NCI-H748 treated with DMSO at 0.1 percent for 48 hours (cell line): ENCODE measurements at regions not wholly inside any gene's neighbourhood (a gene's known extent, or its start where the extent isn't known, plus 50 kb on each side); places are given as distances from the start of the nearest gene placed in this dataset.

Source experiments
- DNase-seq: peaks from one replicate; lab custom pipeline; 2025; lab: John Stamatoyannopoulos, UW

DNA sequence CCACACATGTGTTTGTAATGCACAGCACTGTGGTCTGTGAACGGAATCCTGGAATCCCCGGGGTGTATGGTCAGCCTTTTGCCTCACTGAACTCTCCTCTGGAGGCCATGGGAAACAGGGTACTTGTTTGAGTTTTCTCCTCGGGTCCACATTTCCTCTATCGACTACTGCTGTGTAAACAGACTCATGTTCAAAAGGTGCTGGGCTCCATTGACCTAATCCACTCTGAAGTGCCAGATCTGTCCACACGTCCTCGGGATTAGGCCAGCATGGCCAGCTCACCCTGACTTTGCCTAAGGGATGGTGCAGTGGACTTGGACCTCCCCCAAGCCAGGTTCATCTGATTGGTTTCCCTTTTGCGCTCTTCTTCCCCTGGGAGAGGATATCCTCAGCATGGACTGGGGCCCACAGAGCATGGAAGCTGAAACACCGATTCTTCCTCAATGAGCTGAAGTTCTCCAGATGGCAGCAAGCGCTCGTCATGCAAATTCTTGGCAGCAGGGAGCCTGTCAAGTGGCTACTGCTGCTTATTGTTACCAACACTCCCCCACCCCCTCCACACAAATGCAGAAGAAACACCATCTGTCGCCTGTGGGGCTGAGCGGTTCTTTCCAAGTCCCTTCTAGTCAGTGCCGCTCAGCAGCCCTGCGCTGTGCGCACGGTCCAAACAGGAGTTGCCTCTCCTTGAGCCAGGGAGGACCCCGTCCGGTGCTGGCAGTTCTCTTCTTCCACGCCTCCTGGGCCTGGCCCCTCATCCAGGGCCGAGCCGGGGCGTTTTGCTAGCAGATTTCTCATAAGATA is 292.6 kb upstream of the MARCKS start:
- peak; percentile 83 for DNase-seq

- DNase-seq, result no peak
Measured at GRCh38 chr6:113565306-113565705, 291.8 kb upstream of the MARCKS start.

GRCh38 chr6:113570161-113570560 is 287.0 kb upstream of the MARCKS start:
- DNase-seq, result no peak

- DNase-seq, result no peak
Measured at GRCh38 chr6:113570641-113571040, 286.5 kb upstream of the MARCKS start.

GRCh38 chr6:113574147-113574546 is 283.0 kb upstream of the MARCKS start:
- DNase-seq, result no peak

DNA sequence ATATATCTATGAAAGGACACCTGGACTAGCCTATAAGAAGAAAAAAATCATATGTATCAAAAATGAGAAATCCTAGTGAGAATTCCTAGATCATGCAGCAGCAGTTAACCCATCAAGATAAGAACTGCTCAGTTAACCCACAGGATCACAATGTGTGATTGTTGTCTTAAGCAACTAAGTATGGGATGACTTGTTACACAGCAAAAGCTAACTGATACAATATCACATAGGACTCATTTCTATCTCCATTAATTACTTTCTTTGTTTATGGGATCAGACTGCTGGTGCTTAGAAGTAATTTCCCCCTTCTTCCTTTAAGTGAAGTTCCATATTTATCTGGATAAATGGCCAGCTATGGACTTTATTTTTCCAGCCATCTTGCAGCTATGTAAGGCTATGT is 280.8 kb upstream of the MARCKS start:
- no peak for DNase-seq

GRCh38 chr6:113578691-113579090 is 278.5 kb upstream of the MARCKS start:
- no peak for DNase-seq

GRCh38 chr6:113584767-113585166 is 272.4 kb upstream of the MARCKS start:
- DNase-seq, result peak; percentile 93

DNA sequence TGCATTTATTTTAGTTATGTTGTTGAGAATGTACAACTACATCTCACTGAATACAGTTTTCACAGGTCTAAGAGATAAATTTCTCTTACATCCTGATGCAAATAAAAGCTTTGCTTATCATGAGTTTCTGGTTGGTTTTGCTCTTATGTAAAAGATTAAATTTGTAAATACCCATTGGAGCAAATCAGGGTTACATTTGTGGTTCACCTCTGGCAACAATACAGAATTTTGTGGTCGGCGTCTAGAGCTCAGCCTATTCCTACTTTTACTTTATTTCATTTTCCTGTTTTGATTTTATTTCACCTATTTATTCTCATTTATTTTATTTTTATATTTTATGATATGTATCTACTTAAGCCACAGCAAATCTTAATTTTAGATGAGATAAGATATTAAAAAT is 271.9 kb upstream of the MARCKS start:
- DNase-seq, result no peak

DNA sequence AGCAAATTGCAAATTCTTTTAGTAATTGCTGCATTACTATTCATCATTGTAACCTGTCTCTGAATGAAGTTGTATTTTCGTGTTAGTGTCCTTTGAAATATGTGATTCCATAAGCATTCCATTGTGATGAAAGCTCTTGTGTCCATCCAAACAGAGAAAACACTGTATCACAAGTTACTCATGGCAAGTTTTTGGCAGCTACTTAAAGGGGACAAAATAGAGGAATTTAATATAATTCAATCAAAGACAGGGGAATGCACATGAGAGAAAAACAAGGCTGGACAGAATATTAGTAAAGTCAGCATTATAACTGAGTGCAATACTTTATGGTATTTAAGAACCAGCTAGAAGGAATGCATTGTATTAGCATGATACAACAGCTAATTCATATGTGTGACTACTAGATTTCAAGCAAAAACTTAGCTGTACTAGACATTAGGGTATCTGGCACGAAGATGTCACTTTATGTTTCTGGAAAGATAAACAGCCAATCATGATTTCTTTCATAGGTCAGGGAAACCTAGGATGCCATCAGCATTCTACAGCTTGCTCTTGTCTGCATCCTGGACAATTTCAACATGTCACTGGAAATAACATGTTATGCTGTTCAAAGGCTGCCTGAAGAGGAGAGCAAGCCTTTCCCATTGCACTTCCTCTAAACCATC is 270.6 kb upstream of the MARCKS start:
- DNase-seq, result no peak

DNA sequence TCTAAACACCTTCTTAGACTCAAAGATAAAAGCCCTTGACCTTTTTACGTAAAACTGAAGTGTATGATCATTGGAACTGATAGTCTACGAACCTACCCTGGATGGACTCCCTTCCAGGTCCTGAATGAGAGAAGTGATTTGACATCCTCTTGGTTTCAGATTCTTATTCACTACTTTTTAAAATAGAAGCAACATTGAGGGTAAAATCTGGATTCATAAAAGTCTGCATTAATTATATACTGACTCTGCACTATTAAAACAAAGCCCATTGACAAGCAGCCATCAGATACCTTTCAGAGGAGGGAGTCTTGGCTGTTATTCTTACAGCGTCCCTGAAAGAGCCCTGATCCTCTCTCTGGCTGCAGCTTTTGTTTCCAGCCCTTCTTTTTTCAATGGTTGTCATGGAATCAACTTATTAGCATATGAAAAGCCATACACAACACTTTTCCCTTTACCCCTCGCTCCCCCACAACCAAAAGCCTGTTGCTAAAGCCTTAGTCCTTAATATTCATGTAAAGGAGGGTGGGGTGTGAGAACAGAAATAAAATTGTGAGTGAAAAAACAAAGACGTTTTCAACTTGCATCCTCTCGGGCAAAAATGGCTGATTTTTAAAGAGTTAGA is 270.0 kb upstream of the MARCKS start:
- peak; percentile 85 for DNase-seq

- DNase-seq, result no peak
Measured at GRCh38 chr6:113588646-113589045, 268.5 kb upstream of the MARCKS start.

DNA sequence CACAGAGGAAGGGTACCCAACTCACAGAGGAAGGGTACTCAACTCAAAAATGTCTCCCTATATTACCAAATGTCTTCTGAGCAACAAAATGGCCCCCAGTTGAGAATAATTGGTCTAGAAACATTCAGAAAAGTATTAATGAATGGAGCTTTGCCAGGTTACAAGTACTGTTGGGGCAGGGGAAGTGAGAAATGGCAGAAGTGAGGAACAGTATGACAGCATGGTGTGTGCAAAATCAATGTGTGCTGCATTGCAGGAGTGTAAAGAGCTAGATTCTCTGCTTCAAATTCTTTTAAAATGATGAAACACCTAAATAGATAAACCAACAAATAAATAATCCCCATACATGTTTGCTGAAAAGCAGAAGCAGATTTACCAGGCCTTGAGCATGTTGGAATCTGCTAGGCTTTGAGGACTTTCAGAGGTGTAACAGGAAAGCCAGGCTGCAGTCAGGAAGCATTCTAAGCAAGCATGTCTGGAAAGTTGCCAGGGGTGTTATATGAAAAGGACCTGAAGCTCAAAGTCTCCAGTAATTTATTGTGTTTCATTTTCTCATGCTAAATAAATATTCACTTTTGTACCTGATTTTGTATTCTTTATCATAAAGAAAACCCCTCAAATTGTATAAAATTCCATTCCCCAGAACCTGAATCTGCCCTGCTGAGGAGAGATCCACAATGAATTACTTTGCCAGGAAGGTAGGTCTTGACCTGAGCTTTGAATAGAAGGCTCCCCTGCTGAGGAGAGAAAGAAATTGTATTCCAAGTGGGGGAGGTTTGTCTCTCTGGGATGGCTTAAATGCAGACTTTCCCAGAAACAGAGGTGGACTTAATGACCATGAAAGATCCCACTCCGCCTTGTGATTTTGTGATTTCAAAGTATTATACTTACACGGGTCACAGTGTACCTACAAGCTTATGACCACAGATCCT is 265.0 kb upstream of the MARCKS start:
- peak; percentile 87 for DNase-seq

DNA sequence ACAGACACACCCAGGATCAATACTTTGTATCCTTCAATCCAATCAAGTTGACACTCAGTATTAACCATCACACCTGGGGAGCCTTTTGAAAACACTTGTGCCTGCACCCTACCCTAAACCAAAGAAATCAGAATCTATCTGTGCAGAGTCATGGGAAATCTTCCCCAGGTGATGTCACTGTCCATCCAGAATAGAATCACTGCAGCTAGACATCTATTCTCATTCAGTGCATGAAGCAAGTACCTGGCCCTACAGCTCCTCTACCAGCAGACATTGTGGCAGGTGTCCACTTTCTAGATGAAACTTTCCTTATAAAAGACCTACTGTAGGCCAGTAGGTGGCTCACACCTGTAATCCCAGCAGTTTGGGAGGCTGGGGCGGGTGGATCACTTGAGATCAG is 262.4 kb upstream of the MARCKS start:
- DNase-seq, result no peak

GRCh38 chr6:113595911-113596376 is 261.2 kb upstream of the MARCKS start:
- no peak for DNase-seq

DNA sequence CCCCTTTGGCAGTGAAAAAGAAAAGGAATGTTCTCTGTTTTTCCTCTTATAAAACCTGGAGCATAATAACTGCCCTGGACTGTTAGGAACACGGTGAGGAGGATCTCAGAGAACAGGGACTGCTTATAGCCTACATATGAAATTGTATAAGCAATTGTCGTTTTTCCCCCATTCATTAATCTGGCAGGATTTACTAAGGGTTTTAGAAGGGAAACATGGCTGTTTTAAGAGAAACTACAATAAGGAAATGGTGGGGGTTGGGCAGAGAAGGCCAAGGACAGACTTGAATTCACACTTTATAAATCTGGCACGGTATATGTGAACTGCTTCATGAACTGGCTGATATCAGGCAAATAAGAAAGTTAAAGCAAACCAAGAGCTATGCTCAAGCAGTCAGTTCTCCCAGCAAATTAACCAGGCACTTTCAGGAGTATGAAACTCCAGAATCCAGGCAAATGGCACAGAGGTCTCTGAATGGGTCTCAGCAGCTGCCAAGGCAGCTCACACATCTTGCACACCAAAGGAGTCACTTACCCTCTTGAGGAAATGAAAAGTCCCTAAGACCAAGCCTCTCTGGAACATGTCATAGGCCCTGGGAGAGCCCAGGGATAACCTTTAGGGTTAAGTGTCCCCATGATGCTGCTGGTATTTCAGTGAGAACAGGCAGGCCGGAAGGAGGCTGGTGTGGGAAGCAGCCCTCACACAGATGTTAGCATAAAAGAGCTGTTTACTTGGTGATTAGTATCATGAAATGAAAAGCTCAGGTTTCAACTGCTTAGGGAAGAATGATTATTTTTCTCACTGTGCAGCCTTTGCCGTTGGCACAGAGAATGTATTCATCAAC is 260.5 kb upstream of the MARCKS start:
- DNase-seq, result peak; percentile 96

DNA sequence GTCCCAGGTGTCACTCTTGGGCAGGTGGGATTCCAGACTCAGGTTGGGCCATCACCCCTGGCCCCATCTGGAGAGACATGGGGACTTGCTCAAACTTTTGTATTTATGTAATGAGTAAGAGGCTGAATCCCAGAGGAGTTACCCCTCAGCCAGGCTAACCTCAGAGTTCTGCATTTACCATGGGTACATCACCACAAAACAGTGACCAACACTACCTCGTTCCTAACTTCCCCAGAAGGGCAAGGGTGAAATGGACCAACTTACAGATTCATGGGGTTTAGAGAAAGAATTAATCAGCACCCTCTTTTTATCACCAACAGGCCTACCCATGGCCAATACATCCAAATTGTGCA is 259.9 kb upstream of the MARCKS start:
- no peak for DNase-seq

DNA sequence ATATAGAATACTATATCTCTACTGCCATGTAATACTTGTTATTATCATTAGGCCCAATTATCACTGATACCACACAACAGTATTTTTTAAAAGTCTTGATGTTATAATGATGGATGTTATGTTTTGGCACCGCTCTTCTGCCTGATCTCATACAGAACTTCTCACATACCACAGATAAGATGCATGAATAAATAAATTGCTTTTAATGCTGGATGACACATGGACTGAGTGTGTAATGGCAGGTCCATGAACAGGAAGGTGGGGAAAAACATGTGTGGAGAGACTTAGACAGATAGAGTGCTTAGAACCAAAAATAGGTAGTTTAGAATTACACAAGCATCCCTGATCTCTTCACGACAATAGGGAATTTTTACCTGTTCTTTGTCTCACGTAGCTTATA is 258.4 kb upstream of the MARCKS start:
- no peak for DNase-seq

DNA sequence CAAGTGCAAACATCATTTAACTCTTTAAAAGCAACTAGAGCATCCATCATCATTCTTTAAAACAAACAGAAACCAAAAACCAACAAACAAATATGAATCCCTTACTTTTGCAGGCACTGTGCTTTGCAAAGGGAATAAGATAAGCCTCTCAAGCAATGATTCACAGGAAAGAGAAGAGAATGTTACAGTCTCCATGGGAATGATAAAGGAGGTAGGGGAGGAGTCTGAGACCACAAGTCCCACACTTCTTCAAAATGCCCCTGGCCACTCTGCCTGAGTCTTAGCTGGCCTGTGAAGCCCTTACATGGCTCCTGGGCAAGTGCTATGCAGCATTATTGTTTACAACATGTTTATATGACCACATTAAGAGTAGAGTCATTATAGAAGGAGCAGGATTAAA is 257.7 kb upstream of the MARCKS start:
- DNase-seq, result peak; percentile 12

GRCh38 chr6:113600551-113601339 is 256.4 kb upstream of the MARCKS start:
- DNase-seq, result no peak
